HS-5 (cell line): ENCODE measurements at regions not wholly inside any gene's neighbourhood (a gene's known extent, or its start where the extent isn't known, plus 50 kb on each side); places are given as distances from the start of the nearest gene placed in this dataset.

Experiments
- DNase-seq: peaks from one replicate; pipeline ENCODE4 v3.0.0-alpha.2; 2012; ENCODE audit warnings: low read depth

DNA sequence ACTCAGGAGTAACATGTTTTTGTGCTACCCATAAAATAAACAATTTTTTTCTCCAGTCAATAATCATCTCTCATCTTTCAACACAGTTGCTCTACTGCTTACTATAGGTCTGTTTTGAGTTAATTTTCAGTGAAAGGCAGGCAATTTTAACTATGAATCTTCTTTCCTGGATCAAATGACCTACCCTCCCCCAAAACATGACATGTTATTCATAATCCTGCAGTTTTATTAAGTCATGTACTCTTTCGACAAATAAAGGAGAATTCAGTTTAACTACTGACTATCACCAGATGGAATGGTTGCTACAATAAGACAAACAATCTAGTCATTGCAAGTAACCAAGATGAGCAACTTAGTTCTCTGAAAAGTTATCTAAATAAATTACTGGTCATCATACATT is 106.0 kb upstream of the FAR2 start:
- peak; percentile 19 for DNase-seq

DNA sequence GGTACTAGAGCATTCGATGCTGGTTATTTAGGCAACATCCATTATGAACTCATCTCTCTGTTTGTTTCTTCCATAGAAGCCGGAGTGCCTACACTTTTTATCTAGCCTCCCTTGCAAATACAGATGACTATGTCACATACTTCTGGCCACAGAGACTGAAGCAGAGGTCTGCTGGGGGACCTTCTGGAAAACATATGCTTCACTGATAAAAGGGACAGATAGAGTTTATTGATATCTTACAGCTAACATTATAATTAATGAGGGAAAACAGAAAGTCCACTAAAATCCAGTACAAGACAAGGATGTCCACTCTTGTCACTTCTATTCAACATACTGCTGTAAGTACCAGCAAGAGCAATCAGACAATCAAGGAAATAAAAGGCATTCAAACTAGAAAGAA is 104.3 kb upstream of the FAR2 start:
- DNase-seq: no peak

DNA sequence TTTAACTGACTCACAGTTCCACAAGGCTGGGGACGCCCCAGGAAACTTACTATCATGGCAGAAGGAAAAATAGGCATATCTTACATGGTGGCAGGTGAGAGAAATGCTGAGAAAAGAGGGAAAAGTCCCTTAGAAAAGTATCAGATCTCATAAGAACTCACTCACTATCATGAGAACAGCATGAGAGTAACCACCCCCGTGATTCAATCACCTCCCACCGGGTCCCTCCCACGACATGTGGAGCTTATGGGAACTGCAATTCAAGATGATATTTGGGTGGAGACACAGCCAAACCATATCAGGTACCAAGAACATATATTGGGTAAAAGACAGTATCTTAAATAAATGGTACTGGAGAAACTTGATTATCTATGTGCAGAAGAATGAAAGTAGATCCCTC is 100.3 kb upstream of the FAR2 start:
- DNase-seq: no peak

DNA sequence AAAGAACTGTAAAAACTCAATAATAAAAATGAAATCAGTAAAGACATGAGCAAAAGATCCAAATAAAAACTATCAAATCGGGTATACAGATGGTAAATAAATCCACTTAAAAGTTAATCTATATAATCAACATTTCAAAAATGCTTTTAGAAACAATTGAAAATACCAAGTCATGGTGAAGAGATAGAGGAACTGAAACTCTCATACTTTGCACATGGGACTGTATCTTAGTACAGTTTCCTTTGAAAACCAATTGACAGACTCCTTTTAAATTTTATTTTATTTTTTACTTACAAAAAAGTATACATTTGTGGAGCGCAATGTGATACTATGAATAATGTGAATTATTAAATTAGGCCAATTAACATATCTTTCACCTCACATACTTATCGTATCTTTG is 98.6 kb upstream of the FAR2 start:
- no peak for DNase-seq

DNA sequence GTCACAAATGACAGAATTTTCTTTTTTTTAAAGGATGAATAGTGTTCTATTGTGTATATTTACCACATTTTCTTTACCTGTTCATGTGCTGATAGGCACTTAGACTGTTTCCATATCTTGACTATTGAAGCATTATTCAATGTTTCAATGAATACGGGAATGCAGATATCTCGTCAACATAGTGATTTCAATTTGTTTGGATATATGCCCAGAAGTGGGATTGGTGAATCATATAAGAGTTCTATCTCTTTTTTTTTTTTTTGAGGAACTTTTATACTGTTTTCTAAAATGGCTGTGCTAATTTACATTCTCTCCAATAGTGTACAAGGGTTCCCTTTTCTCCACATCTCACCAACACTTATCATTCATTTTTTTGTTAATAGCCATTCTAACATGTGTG is 97.9 kb upstream of the FAR2 start:
- DNase-seq: no peak

DNA sequence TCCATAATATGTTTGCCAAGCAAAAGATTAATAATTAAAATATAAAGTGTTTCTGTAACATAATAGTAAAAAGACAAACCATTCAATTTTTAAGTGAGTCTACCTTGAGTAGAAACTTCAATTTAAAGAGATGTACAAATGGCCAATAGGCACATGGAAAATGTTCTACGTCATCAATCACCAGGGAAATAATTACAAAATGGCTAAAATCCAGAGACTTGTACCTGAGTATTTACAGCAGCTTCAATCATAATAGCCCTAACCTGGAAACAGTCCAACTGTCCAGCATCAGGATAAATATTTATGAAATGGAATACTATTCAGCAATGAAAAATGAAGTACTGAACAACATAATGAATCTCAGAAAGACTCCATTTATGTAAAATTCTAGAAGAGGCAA is 95.5 kb upstream of the FAR2 start:
- no peak for DNase-seq

DNA sequence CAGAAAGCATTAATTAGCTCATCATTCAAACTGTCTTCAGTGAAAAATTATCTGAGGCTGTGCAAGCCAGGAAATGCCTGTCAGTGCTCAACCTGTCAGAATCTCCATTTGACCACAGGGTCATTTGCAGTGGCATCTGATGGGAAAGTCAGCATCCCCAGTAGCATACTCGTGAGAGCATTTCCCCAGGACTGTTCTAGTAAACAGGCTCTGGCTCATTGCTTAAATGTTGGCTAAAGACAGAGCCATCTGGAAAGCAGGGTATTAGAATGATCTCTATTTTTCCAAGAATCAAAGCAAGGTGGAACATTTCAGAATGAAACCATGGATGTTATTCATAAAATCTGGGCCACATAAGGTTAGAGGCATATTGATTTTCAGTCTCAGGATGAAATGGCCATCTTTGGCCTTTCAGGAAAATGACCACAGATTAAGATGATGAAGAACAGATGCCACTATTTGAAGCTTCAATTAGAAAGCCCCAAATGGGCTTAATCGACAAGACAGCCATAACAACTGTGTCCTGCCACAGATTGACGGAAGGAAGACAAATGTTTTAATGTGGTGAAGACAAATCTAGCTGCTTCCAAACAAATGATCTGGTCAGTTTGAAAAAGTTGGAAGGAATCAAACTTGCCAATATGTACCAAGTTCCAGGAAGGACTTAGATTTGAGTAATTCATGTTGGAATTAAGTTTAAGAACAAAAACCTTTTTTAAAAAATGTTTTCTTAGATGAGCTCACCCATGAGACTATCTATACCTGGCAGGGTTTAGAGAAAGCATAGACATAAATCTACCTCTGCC is 94.0 kb upstream of the FAR2 start:
- no peak for DNase-seq

DNA sequence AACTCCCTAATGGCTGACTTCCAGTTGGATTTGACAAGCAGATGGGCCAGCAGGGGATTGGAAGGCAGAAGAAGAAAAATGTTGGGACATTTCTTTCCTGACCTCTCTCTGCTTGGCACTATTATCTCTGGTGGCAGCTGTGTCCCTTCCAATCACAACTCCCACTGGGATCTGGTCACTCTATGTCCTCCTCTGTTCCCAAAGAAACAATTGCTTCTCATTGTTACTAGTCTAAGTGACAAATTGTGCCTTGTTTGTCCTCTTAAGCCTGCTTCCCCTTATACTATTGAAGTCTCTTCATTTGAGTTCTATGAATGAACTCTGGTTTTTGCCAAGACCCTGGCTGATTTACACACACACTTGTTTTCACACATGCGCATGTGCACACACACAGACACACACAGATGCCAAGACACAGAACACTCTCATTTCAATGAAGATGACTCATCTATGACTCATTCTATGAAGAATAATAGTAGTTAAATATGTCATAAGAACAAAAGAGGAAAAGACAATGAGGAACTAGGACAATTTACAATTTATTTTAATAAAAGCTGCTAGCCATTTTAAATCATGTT is 83.0 kb upstream of the FAR2 start:
- DNase-seq: no peak

DNA sequence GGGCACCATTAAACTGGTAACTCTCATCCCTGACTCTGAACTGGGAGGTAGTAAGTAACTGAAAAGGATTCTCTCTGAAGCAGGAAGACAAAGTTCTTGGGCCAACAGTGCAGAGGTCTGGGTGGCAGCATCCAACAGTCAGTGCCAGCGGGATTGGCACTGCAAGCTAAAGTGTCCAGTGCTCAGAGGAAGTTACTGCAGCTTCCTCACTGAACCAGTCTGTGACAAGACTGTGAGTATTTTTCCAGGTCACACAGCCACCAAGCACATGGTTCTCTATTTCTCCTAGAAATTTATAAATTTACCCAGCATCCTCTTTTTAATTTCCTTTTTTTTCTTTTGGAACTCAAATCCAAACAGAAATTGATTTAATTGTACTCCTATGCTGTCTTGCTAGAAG is 81.6 kb upstream of the FAR2 start:
- no peak for DNase-seq

DNA sequence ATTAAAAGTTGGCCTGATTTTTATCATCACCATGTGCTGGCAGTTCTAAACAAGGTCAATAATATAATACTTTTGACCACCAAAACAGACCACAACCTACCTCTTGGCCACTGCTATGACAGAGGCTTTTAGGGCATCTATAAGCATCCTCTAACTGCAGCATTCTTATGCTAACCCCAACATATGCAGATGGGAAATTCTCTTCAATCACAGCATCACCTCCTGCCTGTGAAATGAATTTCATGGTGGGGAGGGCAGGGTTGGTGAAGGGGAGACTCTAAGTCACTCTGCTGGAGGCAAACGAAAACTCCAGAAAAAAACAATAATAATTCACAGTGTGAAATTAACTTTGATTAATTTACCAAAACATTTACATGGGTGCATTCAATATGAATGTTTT is 78.8 kb upstream of the FAR2 start:
- no peak for DNase-seq

DNA sequence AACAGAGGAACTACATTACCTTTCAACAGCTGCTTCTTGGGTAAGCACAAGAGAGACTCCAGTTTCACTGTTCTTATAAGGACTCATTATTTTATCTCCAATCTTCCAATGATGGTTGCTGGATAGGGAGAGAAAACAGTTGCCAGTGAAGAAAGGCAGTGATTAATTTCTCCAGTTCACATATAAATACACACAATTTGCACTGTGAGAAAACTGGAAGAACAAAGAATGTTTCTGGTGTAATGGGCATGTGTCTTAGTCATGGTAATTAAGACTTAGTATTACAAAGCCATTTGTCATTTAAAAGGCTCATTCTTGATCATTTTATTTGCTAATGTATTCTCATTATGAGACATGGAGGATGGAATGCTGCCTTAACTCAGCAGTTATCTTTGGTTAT is 78.0 kb upstream of the FAR2 start:
- no peak for DNase-seq

DNA sequence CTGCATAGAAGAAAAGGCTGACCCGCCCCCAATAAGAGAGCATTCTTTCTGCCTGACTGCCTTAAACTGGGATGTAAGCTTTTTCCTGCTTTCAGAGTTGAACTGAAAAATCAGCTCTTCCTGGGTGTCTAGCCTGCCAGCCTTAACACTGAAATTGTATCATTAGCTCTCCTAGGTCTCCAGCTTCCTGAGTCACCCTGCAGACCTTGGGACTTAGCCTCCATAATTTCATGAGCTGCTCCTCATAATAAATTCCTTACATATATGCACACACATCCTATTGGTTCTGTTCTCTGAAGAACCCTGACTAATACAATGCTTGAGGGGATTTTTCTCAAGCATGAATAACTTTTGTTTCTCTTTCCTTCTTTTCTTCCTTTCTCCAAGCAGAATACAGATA is 76.4 kb upstream of the FAR2 start:
- no peak for DNase-seq

DNA sequence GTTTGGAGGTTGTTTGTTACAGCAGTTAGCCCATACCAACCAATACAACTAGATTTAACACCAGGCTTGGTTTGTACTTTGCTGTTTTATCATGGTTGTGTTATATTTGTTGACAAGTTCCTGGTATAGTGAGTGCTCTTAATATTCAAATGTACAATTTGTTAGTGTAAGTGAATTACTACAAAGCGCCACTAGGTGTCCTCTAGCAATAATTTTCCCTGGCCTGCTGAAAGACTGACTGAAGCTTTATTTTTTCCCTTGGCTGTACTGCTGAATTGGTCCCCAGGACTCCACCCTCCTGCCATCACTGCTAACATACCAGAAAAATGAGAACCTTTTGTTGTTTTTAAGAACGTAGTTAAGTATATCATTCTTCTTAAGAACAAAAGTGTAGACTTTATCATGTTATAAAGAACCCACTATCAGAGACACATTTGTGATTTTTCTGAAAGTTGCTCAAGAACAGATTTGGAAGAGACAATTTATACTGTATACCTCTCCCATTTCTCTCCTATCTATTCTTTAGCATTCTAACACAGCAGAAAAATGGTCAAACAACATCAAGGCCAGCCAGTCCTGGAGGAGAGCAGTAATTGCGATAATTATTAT is 75.3 kb upstream of the FAR2 start:
- DNase-seq: peak; percentile 19

DNA sequence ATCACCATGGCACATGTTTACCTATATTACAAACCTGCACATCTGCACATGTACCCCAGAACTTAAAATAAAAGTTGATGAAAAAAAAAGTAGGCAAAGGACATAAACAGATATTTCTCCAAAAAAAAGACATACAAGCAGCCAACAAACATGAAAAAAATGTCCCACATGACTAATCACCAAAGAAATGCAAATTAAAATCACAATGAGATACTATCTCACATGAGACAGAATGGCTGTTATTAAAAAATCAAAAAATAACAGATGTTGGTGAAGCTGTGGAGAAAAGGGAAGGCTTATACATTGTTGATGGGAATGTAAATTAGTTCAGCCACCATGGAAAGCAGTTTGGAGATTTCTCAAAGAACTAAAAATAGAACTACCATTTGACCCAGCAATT is 68.0 kb upstream of the FAR2 start:
- no peak for DNase-seq

DNA sequence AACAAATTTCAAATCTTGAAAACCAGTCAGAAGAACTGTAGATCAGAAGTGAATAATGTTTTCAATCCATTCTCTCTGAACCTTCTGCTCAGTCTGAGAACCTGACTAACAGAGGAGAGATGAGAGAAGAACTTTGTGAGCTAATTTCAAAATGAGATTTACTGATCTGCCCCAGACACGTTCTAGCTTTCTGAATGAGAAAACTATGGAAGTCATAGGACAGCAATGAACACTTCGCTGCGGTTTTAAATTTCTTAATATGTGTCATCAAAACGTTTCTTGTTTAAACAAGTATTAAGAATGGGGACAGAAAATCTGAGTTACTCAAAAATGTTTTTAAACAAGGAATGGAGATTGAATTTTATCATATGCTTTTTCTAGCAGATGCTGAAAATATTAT is 66.6 kb upstream of the FAR2 start:
- no peak for DNase-seq

DNA sequence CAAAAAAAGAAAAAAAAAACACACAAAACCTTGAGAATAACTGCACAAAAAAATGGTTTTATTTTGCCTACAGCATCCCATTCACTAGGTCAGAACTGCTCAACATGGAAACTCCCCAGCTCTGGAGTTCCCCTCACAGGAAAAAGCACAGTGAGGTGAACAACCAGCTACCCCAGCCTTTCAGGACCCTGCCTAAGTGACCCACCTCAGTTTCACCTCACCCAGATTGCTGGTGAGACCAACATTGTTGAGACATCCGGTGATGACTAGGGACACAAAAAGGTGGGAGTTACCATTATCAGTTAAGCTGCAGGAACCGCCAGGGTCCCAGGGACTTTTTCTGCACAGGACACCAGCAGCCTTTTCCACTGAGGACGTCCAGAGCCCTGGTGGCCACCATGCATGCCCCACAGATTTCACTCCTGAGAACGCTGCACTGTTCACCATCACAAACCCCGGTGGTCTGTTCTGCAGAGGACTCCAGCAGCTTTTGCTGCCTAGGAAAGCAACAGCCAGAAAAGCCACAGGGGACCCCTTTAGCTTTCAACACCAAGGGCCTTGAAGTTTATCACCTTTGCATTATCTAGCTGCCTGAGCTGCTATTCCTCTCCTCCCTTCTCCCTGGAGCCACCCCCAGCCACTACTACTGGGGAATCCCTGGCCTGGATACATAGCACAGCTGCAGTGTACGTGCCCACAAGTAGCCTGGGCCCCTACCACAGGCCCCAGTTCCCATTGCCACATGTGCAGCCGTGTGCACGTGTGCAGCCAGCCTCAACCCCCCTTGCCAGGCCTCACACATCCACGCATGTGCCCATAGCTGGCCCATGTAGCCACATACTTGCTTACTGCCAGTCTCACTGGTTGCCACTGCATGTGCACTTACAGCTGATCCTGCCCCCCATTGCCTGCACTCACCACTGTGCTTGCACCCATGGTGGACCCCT is 62.5 kb upstream of the FAR2 start:
- DNase-seq: no peak

DNA sequence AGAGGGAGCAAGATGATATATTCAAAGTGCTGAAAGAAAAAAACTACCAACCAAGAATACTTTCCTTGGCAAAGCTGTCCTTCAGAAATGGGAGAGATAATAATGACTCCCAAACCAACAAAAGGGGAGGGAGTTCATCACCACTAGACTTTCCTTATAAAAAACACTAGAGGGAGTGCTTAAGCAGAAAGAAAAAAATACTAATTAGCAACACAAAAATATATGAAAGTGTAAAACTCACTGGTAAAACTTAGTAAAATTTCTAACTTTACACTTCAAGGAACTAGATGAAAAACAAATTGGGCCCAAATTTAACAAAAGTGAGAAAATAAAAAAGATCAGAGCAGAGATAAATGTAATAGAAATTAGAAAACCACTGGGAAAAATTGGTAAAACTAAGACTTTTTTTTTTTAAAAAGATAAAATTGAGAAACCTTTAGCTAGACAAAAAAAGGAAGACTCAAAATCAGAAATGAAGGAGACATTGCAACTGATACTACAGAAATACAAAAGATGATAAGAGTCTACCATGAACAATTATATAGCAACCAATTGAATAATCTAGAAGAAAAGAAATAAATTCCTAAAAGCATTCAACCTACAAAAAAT is 60.4 kb upstream of the FAR2 start:
- DNase-seq: no peak
